ENCODE measurements at regions not wholly inside any gene's neighbourhood (a gene's known extent, or its start where the extent isn't known, plus 50 kb on each side); places are given as distances from the start of the nearest gene placed in this dataset.

- no peaks in the 10 kb centered on the region for H3K36me3 ChIP-seq
- H3K27ac ChIP-seq: no peak overlapping the region
- no peaks in the 10 kb centered on the region for H3K4me1 ChIP-seq (ENCODE audit: control insufficient read depth in 1 of 2, insufficient read depth in 1 of 2, low read depth in 1 of 2, low read length in 1 of 2)
- no peaks in the 10 kb centered on the region for H3K9me3 ChIP-seq
- no peaks in the 10 kb centered on the region for H3K27me3 ChIP-seq
- no peak for TF ChIP-seq CTCF (IDR thresholded peaks at IDR 0.05)
- H3K4me3 ChIP-seq (ENCODE audit: low read depth in 1 of 2, low read length in 1 of 2): no peak overlapping the region
Measured at GRCh38 chr6:56382416-56382940, 135.1 kb upstream of the COL21A1 start.

GRCh38 chr6:56381801-56382251, 134.4 kb upstream of the COL21A1 start:
- TF ChIP-seq CTCF (IDR thresholded peaks at IDR 0.05): no peak
- Histone ChIP-seq H3K27me3 (no peaks in the 10 kb centered on the region), H3K4me3 (ENCODE audit: low read depth in 1 of 2, low read length in 1 of 2) (no peak overlapping the region), H3K36me3 (no peaks in the 10 kb centered on the region), H3K27ac (no peak overlapping the region), H3K4me1 (ENCODE audit: control insufficient read depth in 1 of 2, insufficient read depth in 1 of 2, low read depth in 1 of 2, low read length in 1 of 2) (no peaks in the 10 kb centered on the region), H3K9me3 (no peaks in the 10 kb centered on the region)

- TF ChIP-seq CTCF (IDR thresholded peaks at IDR 0.05): no peak
- Histone ChIP-seq H3K4me1 (ENCODE audit: control insufficient read depth in 1 of 2, insufficient read depth in 1 of 2, low read depth in 1 of 2, low read length in 1 of 2) (no peaks in the 10 kb centered on the region), H3K36me3 (no peaks in the 10 kb centered on the region)
Measured at GRCh38 chr6:56380476-56380875, 133.1 kb upstream of the COL21A1 start.

GRCh38 chr6:56378966-56379585, 131.7 kb upstream of the COL21A1 start:
- no peak for TF ChIP-seq CTCF (IDR thresholded peaks at IDR 0.05)
- Histone ChIP-seq H3K27ac (no peak overlapping the region), H3K27me3 (no peaks in the 10 kb centered on the region), H3K4me3 (ENCODE audit: low read depth in 1 of 2, low read length in 1 of 2) (no peak overlapping the region), H3K36me3 (no peaks in the 10 kb centered on the region), H3K9me3 (no peaks in the 10 kb centered on the region), H3K4me1 (ENCODE audit: control insufficient read depth in 1 of 2, insufficient read depth in 1 of 2, low read depth in 1 of 2, low read length in 1 of 2) (no peaks in the 10 kb centered on the region)

More at GRCh38 chr6:56380476-56380875, 133.1 kb upstream of the COL21A1 start:
- H3K9me3 ChIP-seq: no peaks in the 10 kb centered on the region
- H3K27ac ChIP-seq: no peak overlapping the region
- H3K27me3 ChIP-seq: no peaks in the 10 kb centered on the region
- no peak overlapping the region for H3K4me3 ChIP-seq (ENCODE audit: low read depth in 1 of 2, low read length in 1 of 2)

- Histone ChIP-seq H3K36me3 (no peaks in the 10 kb centered on the region), H3K4me1 (ENCODE audit: control insufficient read depth in 1 of 2, insufficient read depth in 1 of 2, low read depth in 1 of 2, low read length in 1 of 2) (no peaks in the 10 kb centered on the region), H3K9me3 (no peaks in the 10 kb centered on the region), H3K4me3 (ENCODE audit: low read depth in 1 of 2, low read length in 1 of 2) (no peak overlapping the region), H3K27me3 (no peaks in the 10 kb centered on the region), H3K27ac (no peak overlapping the region)
- no peak for TF ChIP-seq CTCF (IDR thresholded peaks at IDR 0.05)
Measured at GRCh38 chr6:56378507-56378906, 131.1 kb upstream of the COL21A1 start.

All from neutrophil (primary cell).